ENCODE measurements at regions not wholly inside any gene's neighbourhood (a gene's known extent, or its start where the extent isn't known, plus 50 kb on each side); places are given as distances from the start of the nearest gene placed in this dataset.

- Mint-ChIP-seq H3K9me3 (no peaks in the 10 kb centered on the region), H3K27ac (no peak overlapping the region), H3K27me3 (peaks cover 44 to 64% of the 10 kb centered on the region in 2 donors), H3K36me3 (ENCODE audit: insufficient read depth) (no peaks in the 10 kb centered on the region), H3K4me3 (no peak overlapping the region), H3K4me1 (ENCODE audit: low read depth in 2 of 2) (no peaks in the 10 kb centered on the region)
- ATAC-seq (replicated peaks) (no peak), DNase-seq (no peak)
Observed at GRCh38 chr7:106196460-106197021, 84.4 kb upstream of the SYPL1 start.

- no peak for ATAC-seq (replicated peaks)
- Mint-ChIP-seq H3K4me1 (ENCODE audit: low read depth in 2 of 2) (no peaks in the 10 kb centered on the region), H3K27ac (no peak overlapping the region), H3K27me3 (peaks cover 50 to 61% of the 10 kb centered on the region in 2 donors), H3K9me3 (no peaks in the 10 kb centered on the region), H3K36me3 (ENCODE audit: insufficient read depth) (no peaks in the 10 kb centered on the region), H3K4me3 (no peak overlapping the region)
- DNase-seq = no peak
Observed at GRCh38 chr7:106193661-106194060, 81.5 kb upstream of the SYPL1 start.

- H3K27ac Mint-ChIP-seq = no peak overlapping the region
- H3K4me1 Mint-ChIP-seq (ENCODE audit: low read depth in 2 of 2) = no peaks in the 10 kb centered on the region
- H3K9me3 Mint-ChIP-seq = no peaks in the 10 kb centered on the region
- peaks cover 48 to 49% of the 10 kb centered on the region in 2 donors for H3K27me3 Mint-ChIP-seq
- ATAC-seq (replicated peaks) (no peak), DNase-seq (no peak)
- H3K4me3 Mint-ChIP-seq = no peak overlapping the region
- no peaks in the 10 kb centered on the region for H3K36me3 Mint-ChIP-seq (ENCODE audit: insufficient read depth)
Observed at GRCh38 chr7:106190589-106191330, 78.6 kb upstream of the SYPL1 start.

- no peaks in the 10 kb centered on the region for H3K9me3 Mint-ChIP-seq
- ATAC-seq (replicated peaks) (no peak), DNase-seq (no peak)
Observed at GRCh38 chr7:106187613-106188350, 75.7 kb upstream of the SYPL1 start.

GRCh38 chr7:106185719-106186118, 73.6 kb upstream of the SYPL1 start:
- DNase-seq (no peak), ATAC-seq (replicated peaks) (no peak)
- H3K4me3 Mint-ChIP-seq = no peak overlapping the region
- no peaks in the 10 kb centered on the region for H3K4me1 Mint-ChIP-seq (ENCODE audit: low read depth in 2 of 2)
- H3K9me3 Mint-ChIP-seq = no peaks in the 10 kb centered on the region
- H3K27me3 Mint-ChIP-seq = peaks cover 0 to 6% of the 10 kb centered on the region in 2 donors
- H3K27ac Mint-ChIP-seq = no peak overlapping the region
- H3K36me3 Mint-ChIP-seq (ENCODE audit: insufficient read depth) = no peaks in the 10 kb centered on the region

More at GRCh38 chr7:106187613-106188350, 75.7 kb upstream of the SYPL1 start:
- H3K36me3 Mint-ChIP-seq (ENCODE audit: insufficient read depth) = no peaks in the 10 kb centered on the region
- peaks cover 19 to 22% of the 10 kb centered on the region in 2 donors for H3K27me3 Mint-ChIP-seq
- no peaks in the 10 kb centered on the region for H3K4me1 Mint-ChIP-seq (ENCODE audit: low read depth in 2 of 2)
- H3K27ac Mint-ChIP-seq = no peak overlapping the region
- H3K4me3 Mint-ChIP-seq = no peak overlapping the region

GRCh38 chr7:106183952-106184351, 71.8 kb upstream of the SYPL1 start:
- H3K4me3 Mint-ChIP-seq = no peak overlapping the region
- no peak for DNase-seq
- H3K36me3 Mint-ChIP-seq (ENCODE audit: insufficient read depth) = no peaks in the 10 kb centered on the region
- H3K27ac Mint-ChIP-seq = peak overlapping the region in 1 of 2 donors; percentile 38
- no peaks in the 10 kb centered on the region for H3K9me3 Mint-ChIP-seq
- H3K4me1 Mint-ChIP-seq (ENCODE audit: low read depth in 2 of 2) = no peaks in the 10 kb centered on the region
- peaks cover 6 to 14% of the 10 kb centered on the region in 2 donors for H3K27me3 Mint-ChIP-seq
- ATAC-seq (replicated peaks) = no peak

GRCh38 chr7:106182904-106183303, 70.8 kb upstream of the SYPL1 start:
- Mint-ChIP-seq H3K4me3 (no peak overlapping the region), H3K36me3 (ENCODE audit: insufficient read depth) (no peaks in the 10 kb centered on the region), H3K4me1 (ENCODE audit: low read depth in 2 of 2) (no peaks in the 10 kb centered on the region), H3K27me3 (peaks cover 0 to 17% of the 10 kb centered on the region in 2 donors), H3K9me3 (no peaks in the 10 kb centered on the region), H3K27ac (no peak overlapping the region)
- DNase-seq (no peak), ATAC-seq (replicated peaks) (no peak)

- Mint-ChIP-seq H3K27ac (no peak overlapping the region), H3K9me3 (no peaks in the 10 kb centered on the region), H3K27me3 (peaks cover 0 to 18% of the 10 kb centered on the region in 2 donors), H3K36me3 (ENCODE audit: insufficient read depth) (no peaks in the 10 kb centered on the region), H3K4me1 (ENCODE audit: low read depth in 2 of 2) (peaks cover 0 to 1% of the 10 kb centered on the region in 2 donors), H3K4me3 (no peak overlapping the region)
- DNase-seq = no peak
- ATAC-seq (replicated peaks) = no peak
Observed at GRCh38 chr7:106181658-106182265, 69.7 kb upstream of the SYPL1 start.

- ATAC-seq (replicated peaks) = no peak
- DNase-seq = no peak
- H3K36me3 Mint-ChIP-seq (ENCODE audit: insufficient read depth) = no peaks in the 10 kb centered on the region
Observed at GRCh38 chr7:106180721-106181120, 68.6 kb upstream of the SYPL1 start.

GRCh38 chr7:106179256-106179655, 67.1 kb upstream of the SYPL1 start:
- no peak for ATAC-seq (replicated peaks)
- Mint-ChIP-seq H3K9me3 (no peaks in the 10 kb centered on the region), H3K27me3 (peaks cover 19 to 43% of the 10 kb centered on the region in 2 donors), H3K4me1 (ENCODE audit: low read depth in 2 of 2) (peaks cover 0 to 5% of the 10 kb centered on the region in 2 donors), H3K27ac (no peak overlapping the region), H3K36me3 (ENCODE audit: insufficient read depth) (no peaks in the 10 kb centered on the region), H3K4me3 (no peak overlapping the region)
- no peak for DNase-seq

More at GRCh38 chr7:106180721-106181120, 68.6 kb upstream of the SYPL1 start:
- no peak overlapping the region for H3K27ac Mint-ChIP-seq
- peaks cover 0 to 5% of the 10 kb centered on the region in 2 donors for H3K4me1 Mint-ChIP-seq (ENCODE audit: low read depth in 2 of 2)
- peaks cover 10 to 29% of the 10 kb centered on the region in 2 donors for H3K27me3 Mint-ChIP-seq
- H3K9me3 Mint-ChIP-seq = no peaks in the 10 kb centered on the region
- no peak overlapping the region for H3K4me3 Mint-ChIP-seq

GRCh38 chr7:106178593-106179134, 66.6 kb upstream of the SYPL1 start:
- Mint-ChIP-seq H3K36me3 (ENCODE audit: insufficient read depth) (no peaks in the 10 kb centered on the region), H3K9me3 (no peaks in the 10 kb centered on the region), H3K4me3 (no peak overlapping the region), H3K27ac (peak overlapping the region in 1 of 2 donors; percentile 15), H3K4me1 (ENCODE audit: low read depth in 2 of 2) (peaks cover 0 to 5% of the 10 kb centered on the region in 2 donors), H3K27me3 (peaks cover 19 to 44% of the 10 kb centered on the region in 2 donors)
- ATAC-seq (replicated peaks) = no peak
- DNase-seq = no peak

GRCh38 chr7:106177738-106178592, 65.9 kb upstream of the SYPL1 start:
- ATAC-seq (replicated peaks) = no peak
- Mint-ChIP-seq H3K4me3 (no peak overlapping the region), H3K9me3 (no peaks in the 10 kb centered on the region), H3K4me1 (ENCODE audit: low read depth in 2 of 2) (peaks cover 0 to 5% of the 10 kb centered on the region in 2 donors), H3K36me3 (ENCODE audit: insufficient read depth) (no peaks in the 10 kb centered on the region), H3K27me3 (peaks cover 19 to 44% of the 10 kb centered on the region in 2 donors), H3K27ac (peak overlapping the region in 1 of 2 donors; percentile 15)
- no peak for DNase-seq
